H9 (cell line): ENCODE measurements at regions not wholly inside any gene's neighbourhood (a gene's known extent, or its start where the extent isn't known, plus 50 kb on each side); places are given as distances from the start of the nearest gene placed in this dataset.

Experiments
- DNase-seq: peaks from one replicate; pipeline ENCODE4 v3.0.0-alpha.2; 2017
- H2AFZ ChIP-seq: one replicate; pipeline ENCODE4 v1.6.1; 2013; ENCODE audit warnings: mild to moderate bottlenecking, low read length, control low read depth, moderate library complexity
- H2AK5ac ChIP-seq: 2 replicates; pipeline ENCODE4 v1.6.1; 2013; ENCODE audit warnings: low read length, control low read depth, mixed read lengths; ENCODE audit not compliant: insufficient read length
- H2BK120ac ChIP-seq: one replicate; pipeline ENCODE4 v1.6.1; 2013; ENCODE audit warnings: low read depth, mild to moderate bottlenecking, low read length, control low read depth, inconsistent platforms; ENCODE audit not compliant: poor library complexity, severe bottlenecking
- H2BK12ac ChIP-seq: 2 replicates; pipeline ENCODE4 v1.6.1; 2013; ENCODE audit warnings: low read length, control low read depth, mixed read lengths, low read depth; ENCODE audit not compliant: insufficient read length
- H2BK15ac ChIP-seq: 2 replicates; pipeline ENCODE4 v1.6.1; 2013; ENCODE audit warnings: low read depth, low read length, control low read depth
- H2BK20ac ChIP-seq: one replicate; pipeline ENCODE4 v1.6.1; 2013; ENCODE audit warnings: low read depth, mild to moderate bottlenecking, low read length, control low read depth, inconsistent platforms; ENCODE audit not compliant: poor library complexity, severe bottlenecking
- H2BK5ac ChIP-seq: 2 replicates; pipeline ENCODE4 v1.6.1; 2013; ENCODE audit warnings: low read length, control low read depth, mixed read lengths; ENCODE audit not compliant: insufficient read length
- H3K14ac ChIP-seq: 2 replicates; pipeline ENCODE4 v1.6.1; 2013; ENCODE audit warnings: low read length, control low read depth; ENCODE audit not compliant: insufficient read depth
- H3K18ac ChIP-seq: 2 replicates; pipeline ENCODE4 v1.6.1; 2013; ENCODE audit warnings: low read depth, mild to moderate bottlenecking, mixed read lengths, low read length, control low read depth; ENCODE audit not compliant: insufficient read length
- H3K23ac ChIP-seq: 2 replicates; pipeline ENCODE4 v1.6.1; 2013; ENCODE audit warnings: low read length, control low read depth, mixed read lengths, low read depth; ENCODE audit not compliant: insufficient read length
- H3K23me2 ChIP-seq: 2 replicates; pipeline ENCODE4 v1.6.1; 2013; ENCODE audit warnings: low read depth, mild to moderate bottlenecking, mixed read lengths, low read length, control low read depth; ENCODE audit not compliant: insufficient read length, poor library complexity, severe bottlenecking
- H3K27ac ChIP-seq: 2 replicates; pipeline ENCODE4 v1.5.1; 2013; ENCODE audit warnings: low read length, control low read depth, mixed read lengths, low read depth; ENCODE audit not compliant: insufficient read length
- H3K27me3 ChIP-seq: 2 replicates; pipeline ENCODE4 v1.6.1; 2013; ENCODE audit warnings: low read length, control low read depth, inconsistent platforms; ENCODE audit not compliant: insufficient read depth
- H3K4ac ChIP-seq: 2 replicates; pipeline ENCODE4 v1.6.1; 2013; ENCODE audit warnings: low read depth, mild to moderate bottlenecking, control low read depth, inconsistent platforms, low read length, moderate library complexity
- H3K4me1 ChIP-seq: 2 replicates; pipeline ENCODE4 v1.6.1; 2013; ENCODE audit warnings: low read length, control low read depth, inconsistent platforms; ENCODE audit not compliant: insufficient read depth
- H3K4me2 ChIP-seq: 2 replicates; pipeline ENCODE4 v1.6.1; 2013; ENCODE audit warnings: low read length, control low read depth, mixed read lengths; ENCODE audit not compliant: insufficient read length, insufficient read depth
- H3K56ac ChIP-seq: 2 replicates; pipeline ENCODE4 v1.6.1; 2013; ENCODE audit warnings: low read depth, mild to moderate bottlenecking, mixed read lengths, low read length, control low read depth; ENCODE audit not compliant: insufficient read length
- H3K79me1 ChIP-seq: 2 replicates; pipeline ENCODE4 v1.6.1; 2013; ENCODE audit warnings: low read depth, mild to moderate bottlenecking, moderate library complexity, low read length, control low read depth, inconsistent platforms; ENCODE audit not compliant: insufficient read depth, poor library complexity, severe bottlenecking
- H3K79me2 ChIP-seq: 2 replicates; pipeline ENCODE4 v1.6.1; 2013; ENCODE audit warnings: low read length, control low read depth, inconsistent platforms; ENCODE audit not compliant: insufficient read depth
- H3K9ac ChIP-seq: 2 replicates; pipeline ENCODE4 v1.6.1; 2013; ENCODE audit warnings: low read length, control low read depth, mixed read lengths; ENCODE audit not compliant: insufficient read length; ENCODE audit errors: extremely low read depth
- H3K9me3 ChIP-seq: one replicate; pipeline ENCODE4 v1.6.1; 2013; ENCODE audit warnings: low read depth, low read length, inconsistent platforms; ENCODE audit not compliant: control insufficient read depth
- H3T11ph ChIP-seq: one replicate; pipeline ENCODE4 v1.6.1; 2013; ENCODE audit warnings: mild to moderate bottlenecking, low read length, control low read depth, inconsistent platforms
- H4K20me1 ChIP-seq: one replicate; pipeline ENCODE4 v1.6.1; 2013; ENCODE audit not compliant: control insufficient read depth, insufficient read length, insufficient read depth
- H4K5ac ChIP-seq: 2 replicates; pipeline ENCODE4 v1.6.1; 2013; ENCODE audit warnings: low read depth, mild to moderate bottlenecking, mixed read lengths, low read length, control low read depth; ENCODE audit not compliant: insufficient read length
- H4K8ac ChIP-seq: replicated peaks from 2 replicates; pipeline ENCODE4 v1.6.1; 2013; ENCODE audit warnings: low read length, control low read depth, mixed read lengths, low read depth; ENCODE audit not compliant: insufficient read length
- H4K91ac ChIP-seq: 2 replicates; pipeline ENCODE4 v1.6.1; 2013; ENCODE audit warnings: low read depth, mild to moderate bottlenecking, moderate library complexity, mixed read lengths, low read length, control low read depth; ENCODE audit not compliant: insufficient read length
- H3K27ac Mint-ChIP-seq, 3 experiments: 2 replicates in 2 of 3; 3 replicates in 1 of 3; pipeline ENCODE4 v1.8.0; 2020 to 2021; ENCODE audit warnings: mixed read lengths in 3 of 3, mild to moderate bottlenecking in 1 of 3, moderate library complexity in 1 of 3
- H3K27me3 Mint-ChIP-seq: 2 replicates; pipeline ENCODE4 v1.8.0; 2021; ENCODE audit warnings: low read depth, mild to moderate bottlenecking, moderate library complexity, mixed read lengths
- H3K36me3 Mint-ChIP-seq, 3 experiments: 2 replicates in 2 of 3; 3 replicates in 1 of 3; pipeline ENCODE4 v1.8.0; 2020 to 2021; ENCODE audit warnings: low read depth in 3 of 3, mixed read lengths in 3 of 3; ENCODE audit not compliant: insufficient read depth in 1 of 3
- H3K4me1 Mint-ChIP-seq, 2 experiments: 2 replicates each; pipeline ENCODE4 v1.8.0; 2020; ENCODE audit warnings: mixed read lengths in 2 of 2
- H3K4me3 Mint-ChIP-seq, 2 experiments: 2 replicates in 1 of 2; 3 replicates in 1 of 2; pipeline ENCODE4 v1.8.0; 2020 to 2021; ENCODE audit warnings: mild to moderate bottlenecking in 2 of 2, mixed read lengths in 2 of 2, moderate library complexity in 1 of 2
- H3K9me3 Mint-ChIP-seq, 2 experiments: 2 replicates in 1 of 2; 3 replicates in 1 of 2; pipeline ENCODE4 v1.8.0; 2020; ENCODE audit warnings: mild to moderate bottlenecking in 2 of 2, mixed read lengths in 2 of 2, moderate library complexity in 1 of 2
- WGBS: extraction: QIAGEN DNeasy Blood & Tissue Kit; methylation state at CpG from one replicate; pipeline ENCODE4 v1.1.7; 2013; ENCODE audit warnings: missing lambda C conversion rate, low lambda C conversion rate, mixed read lengths; ENCODE audit not compliant: insufficient read length; ENCODE audit errors: extremely low coverage; 5-methylcytosine and 5-hydroxymethylcytosine counted together
- TF ChIP-seq, protein P1 (sequence below): fragments of 200-600 bp; sonication (generic); conservative IDR thresholded peaks from 3 replicates; pipeline ENCODE4 v1.8.0; 2021; ENCODE audit warnings: antibody characterized with exemption, mild to moderate bottlenecking

DNA sequence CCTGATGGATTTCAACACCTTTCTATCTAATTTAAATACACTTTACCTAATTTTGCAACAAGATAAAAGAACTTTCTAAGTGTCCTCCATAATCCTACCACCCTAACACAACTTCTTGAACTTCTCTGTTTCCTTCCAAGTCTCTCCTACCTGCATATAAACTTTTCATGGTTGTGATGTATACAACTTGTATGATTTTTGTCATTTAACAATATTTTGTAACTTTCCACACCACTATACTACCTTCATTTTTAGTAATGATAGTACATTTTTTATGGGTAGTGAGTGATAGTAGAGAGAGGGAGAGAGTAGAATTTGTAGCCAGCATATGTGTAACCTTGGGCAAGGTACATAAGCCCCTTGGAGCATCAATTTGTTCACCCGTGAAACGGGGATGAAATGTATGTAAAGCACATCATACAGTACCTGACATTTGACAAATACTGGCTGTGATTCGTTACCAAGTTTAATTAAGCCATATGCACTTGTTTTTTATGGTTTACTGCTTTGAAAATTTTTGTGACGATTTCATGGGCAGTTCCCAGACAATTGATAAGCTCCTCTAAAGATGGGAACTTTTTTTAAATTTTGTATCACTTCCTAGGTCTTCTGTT is 177.8 kb upstream of the SLC38A2 start:
- no peaks in the 10 kb centered on the region; a peak in 1 of 4 replicates for H3K4me1 Mint-ChIP-seq
- H3K36me3 Mint-ChIP-seq, result peaks cover 7 to 13% (median 11%) of the 10 kb centered on the region in 3 experiments
- H2BK12ac ChIP-seq, result no peak overlapping the region
- H2BK20ac ChIP-seq, result no peak overlapping the region
- peaks cover 13% of the 10 kb centered on the region for H3K9me3 ChIP-seq
- no peak overlapping the region for H4K8ac ChIP-seq
- H3K27ac Mint-ChIP-seq, result no peak overlapping the region
- H3K4me2 ChIP-seq, result no peak overlapping the region
- H4K5ac ChIP-seq, result no peak overlapping the region
- no peak for DNase-seq
- peaks cover 11% of the 10 kb centered on the region in 2 experiments for H3K9me3 Mint-ChIP-seq
- no CpG with 5 or more reads among the region's 4 CpGs for WGBS
- no peak overlapping the region for H3K18ac ChIP-seq
- H3K27me3 Mint-ChIP-seq, result peaks cover 1% of the 10 kb centered on the region; the same call in 1 of the 2 replicates
- H2AFZ ChIP-seq, result no peak overlapping the region
- H3K4ac ChIP-seq, result no peak overlapping the region
- H3K9ac ChIP-seq, result no peak overlapping the region
- H3K79me1 ChIP-seq, result no peaks in the 10 kb centered on the region
- no peak overlapping the region for H3K14ac ChIP-seq
- no peak overlapping the region for H2BK120ac ChIP-seq
- no peak overlapping the region for H3K27ac ChIP-seq
- H2BK5ac ChIP-seq, result no peak overlapping the region
- no peak overlapping the region for H3T11ph ChIP-seq
- no peaks in the 10 kb centered on the region for H4K20me1 ChIP-seq
- no peaks in the 10 kb centered on the region for H3K79me2 ChIP-seq
- H3K56ac ChIP-seq, result no peak overlapping the region
- no peak overlapping the region for H2BK15ac ChIP-seq
- H3K23me2 ChIP-seq, result no peaks in the 10 kb centered on the region
- H3K4me3 Mint-ChIP-seq, result no peak overlapping the region
- H4K91ac ChIP-seq, result no peak overlapping the region
- H3K23ac ChIP-seq, result no peak overlapping the region
- no peaks in the 10 kb centered on the region for H3K27me3 ChIP-seq
- TF ChIP-seq, protein P1, sequence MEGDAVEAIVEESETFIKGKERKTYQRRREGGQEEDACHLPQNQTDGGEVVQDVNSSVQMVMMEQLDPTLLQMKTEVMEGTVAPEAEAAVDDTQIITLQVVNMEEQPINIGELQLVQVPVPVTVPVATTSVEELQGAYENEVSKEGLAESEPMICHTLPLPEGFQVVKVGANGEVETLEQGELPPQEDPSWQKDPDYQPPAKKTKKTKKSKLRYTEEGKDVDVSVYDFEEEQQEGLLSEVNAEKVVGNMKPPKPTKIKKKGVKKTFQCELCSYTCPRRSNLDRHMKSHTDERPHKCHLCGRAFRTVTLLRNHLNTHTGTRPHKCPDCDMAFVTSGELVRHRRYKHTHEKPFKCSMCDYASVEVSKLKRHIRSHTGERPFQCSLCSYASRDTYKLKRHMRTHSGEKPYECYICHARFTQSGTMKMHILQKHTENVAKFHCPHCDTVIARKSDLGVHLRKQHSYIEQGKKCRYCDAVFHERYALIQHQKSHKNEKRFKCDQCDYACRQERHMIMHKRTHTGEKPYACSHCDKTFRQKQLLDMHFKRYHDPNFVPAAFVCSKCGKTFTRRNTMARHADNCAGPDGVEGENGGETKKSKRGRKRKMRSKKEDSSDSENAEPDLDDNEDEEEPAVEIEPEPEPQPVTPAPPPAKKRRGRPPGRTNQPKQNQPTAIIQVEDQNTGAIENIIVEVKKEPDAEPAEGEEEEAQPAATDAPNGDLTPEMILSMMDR, result no peak
- H3K4me1 ChIP-seq, result no peaks in the 10 kb centered on the region
- no peak overlapping the region for H2AK5ac ChIP-seq
